ENCODE measurements at regions not wholly inside any gene's neighbourhood (a gene's known extent, or its start where the extent isn't known, plus 50 kb on each side); places are given as distances from the start of the nearest gene placed in this dataset.

GRCh38 chr4:171759274-171759673 lies 53.9 kb upstream of the GALNTL6 start:
- DNase-seq (ENCODE audit: low read depth in 2 of 2): no peak

- no peak for DNase-seq (ENCODE audit: low read depth in 2 of 2)
Observed at GRCh38 chr4:171751538-171751937, 61.7 kb upstream of the GALNTL6 start.

- DNase-seq (ENCODE audit: low read depth in 2 of 2): no peak
Observed at GRCh38 chr4:171746418-171746817, 66.8 kb upstream of the GALNTL6 start.

GRCh38 chr4:171742436-171742835 lies 70.8 kb upstream of the GALNTL6 start:
- no peak for DNase-seq (ENCODE audit: low read depth in 2 of 2)

- no peak for DNase-seq (ENCODE audit: low read depth in 2 of 2)
Observed at GRCh38 chr4:171727185-171727584, 86.0 kb upstream of the GALNTL6 start.

GRCh38 chr4:171721937-171722336 lies 91.3 kb upstream of the GALNTL6 start:
- no peak for DNase-seq (ENCODE audit: low read depth in 2 of 2)

GRCh38 chr4:171719691-171720090 lies 93.5 kb upstream of the GALNTL6 start:
- no peak for DNase-seq (ENCODE audit: low read depth in 2 of 2)

GRCh38 chr4:171718665-171719064 lies 94.5 kb upstream of the GALNTL6 start:
- no peak for DNase-seq (ENCODE audit: low read depth in 2 of 2)

GRCh38 chr4:171718069-171718468 lies 95.1 kb upstream of the GALNTL6 start:
- no peak for DNase-seq (ENCODE audit: low read depth in 2 of 2)

- no peak for DNase-seq (ENCODE audit: low read depth in 2 of 2)
Observed at GRCh38 chr4:171717231-171717741, 95.9 kb upstream of the GALNTL6 start.

GRCh38 chr4:171715973-171716372 lies 97.2 kb upstream of the GALNTL6 start:
- no peak for DNase-seq (ENCODE audit: low read depth in 2 of 2)

- no peak for DNase-seq (ENCODE audit: low read depth in 2 of 2)
Observed at GRCh38 chr4:171714791-171715454, 98.3 kb upstream of the GALNTL6 start.

GRCh38 chr4:171710743-171711142 lies 102.5 kb upstream of the GALNTL6 start:
- no peak for DNase-seq (ENCODE audit: low read depth in 2 of 2)

- DNase-seq (ENCODE audit: low read depth in 2 of 2): no peak
Observed at GRCh38 chr4:171676555-171677215, 136.5 kb upstream of the GALNTL6 start.

GRCh38 chr4:171674781-171675180 lies 138.4 kb upstream of the GALNTL6 start:
- no peak for DNase-seq (ENCODE audit: low read depth in 2 of 2)

GRCh38 chr4:171668403-171668802 lies 144.8 kb upstream of the GALNTL6 start:
- DNase-seq (ENCODE audit: low read depth in 2 of 2): no peak

- DNase-seq (ENCODE audit: low read depth in 2 of 2): no peak
Observed at GRCh38 chr4:171667906-171668305, 145.3 kb upstream of the GALNTL6 start.

- DNase-seq (ENCODE audit: low read depth in 2 of 2): no peak
Observed at GRCh38 chr4:171651071-171651470, 162.1 kb upstream of the GALNTL6 start.

- DNase-seq (ENCODE audit: low read depth in 2 of 2): no peak
Observed at GRCh38 chr4:171650543-171650942, 162.7 kb upstream of the GALNTL6 start.

- no peak for DNase-seq (ENCODE audit: low read depth in 2 of 2)
Observed at GRCh38 chr4:171648926-171649325, 164.3 kb upstream of the GALNTL6 start.

GRCh38 chr4:171646984-171647383 lies 166.2 kb upstream of the GALNTL6 start:
- DNase-seq (ENCODE audit: low read depth in 2 of 2): no peak

GRCh38 chr4:171644430-171645057 lies 168.7 kb upstream of the GALNTL6 start:
- DNase-seq (ENCODE audit: low read depth in 2 of 2): no peak

GRCh38 chr4:171639540-171639939 lies 173.7 kb upstream of the GALNTL6 start:
- no peak for DNase-seq (ENCODE audit: low read depth in 2 of 2)

All from activated CD4-positive, alpha-beta T cell treated with anti-CD3 and anti-CD28 coated beads for 24 hours (primary cell).